ENCODE measurements at regions not wholly inside any gene's neighbourhood (a gene's known extent, or its start where the extent isn't known, plus 50 kb on each side); places are given as distances from the start of the nearest gene placed in this dataset.

DNA sequence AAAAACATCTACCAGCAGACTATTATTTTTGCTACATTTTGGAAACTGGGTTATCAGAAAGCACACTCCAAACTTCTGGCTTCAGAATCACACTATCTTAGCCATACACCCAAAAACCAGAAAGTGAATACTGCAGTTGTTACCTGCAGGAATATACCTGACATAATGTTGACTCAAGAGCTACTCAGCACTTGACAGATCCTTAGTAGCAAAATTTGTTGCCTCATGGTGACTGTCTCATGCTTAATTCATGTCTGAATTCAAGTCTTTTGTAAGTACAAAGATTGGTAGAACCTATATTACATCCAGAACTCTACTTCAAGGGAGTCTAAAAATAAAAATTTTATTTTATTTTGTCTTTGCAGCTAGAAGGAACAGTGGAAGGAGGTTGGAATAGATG lies 140.2 kb upstream of the GYPA start:
- TF ChIP-seq, protein P1, sequence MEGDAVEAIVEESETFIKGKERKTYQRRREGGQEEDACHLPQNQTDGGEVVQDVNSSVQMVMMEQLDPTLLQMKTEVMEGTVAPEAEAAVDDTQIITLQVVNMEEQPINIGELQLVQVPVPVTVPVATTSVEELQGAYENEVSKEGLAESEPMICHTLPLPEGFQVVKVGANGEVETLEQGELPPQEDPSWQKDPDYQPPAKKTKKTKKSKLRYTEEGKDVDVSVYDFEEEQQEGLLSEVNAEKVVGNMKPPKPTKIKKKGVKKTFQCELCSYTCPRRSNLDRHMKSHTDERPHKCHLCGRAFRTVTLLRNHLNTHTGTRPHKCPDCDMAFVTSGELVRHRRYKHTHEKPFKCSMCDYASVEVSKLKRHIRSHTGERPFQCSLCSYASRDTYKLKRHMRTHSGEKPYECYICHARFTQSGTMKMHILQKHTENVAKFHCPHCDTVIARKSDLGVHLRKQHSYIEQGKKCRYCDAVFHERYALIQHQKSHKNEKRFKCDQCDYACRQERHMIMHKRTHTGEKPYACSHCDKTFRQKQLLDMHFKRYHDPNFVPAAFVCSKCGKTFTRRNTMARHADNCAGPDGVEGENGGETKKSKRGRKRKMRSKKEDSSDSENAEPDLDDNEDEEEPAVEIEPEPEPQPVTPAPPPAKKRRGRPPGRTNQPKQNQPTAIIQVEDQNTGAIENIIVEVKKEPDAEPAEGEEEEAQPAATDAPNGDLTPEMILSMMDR (conservative IDR thresholded peaks at IDR 0.05; ENCODE audit: low read depth, low read length) = no peak
- no peak for TF ChIP-seq EZH2 (IDR thresholded peaks at IDR 0.05; ENCODE audit: borderline replicate concordance, low read depth, low read length, poor library complexity, severe bottlenecking)
